H1 (cell line): ENCODE measurements at regions not wholly inside any gene's neighbourhood (a gene's known extent, or its start where the extent isn't known, plus 50 kb on each side); places are given as distances from the start of the nearest gene placed in this dataset.

Source experiments
- CTCF ChIA-PET: fragments of 300-600 bp; sonication (Branson Sonifier 250); formaldehyde crosslinking; loops from one replicate; lab custom pipeline; 2021; ENCODE audit not compliant: partially characterized antibody; lab: Charles Lee
- POLR2A ChIA-PET: fragments of 300-600 bp; sonication (Branson Sonifier 250); formaldehyde crosslinking; loops from one replicate; lab custom pipeline; 2021; ENCODE audit warnings: inconsistent platforms; ENCODE audit not compliant: partially characterized antibody; lab: Charles Lee
- DNase-seq, 2 experiments: peaks; one replicate each; pipeline versions ENCODE4 v3.0.0 to v3.0.0-alpha.2; 2010 to 2022; ENCODE audit warnings: low spot score in 2 of 2, low read depth in 1 of 2, mixed read lengths in 1 of 2
- FAIRE-seq: peaks from 2 replicates; lab custom pipeline; 2011; peaks lifted over from hg19 to GRCh38; lab: Jason Lieb, UNC
- H2AFZ ChIP-seq: 2 replicates; pipeline ENCODE4 v1.8.1; 2012; ENCODE audit warnings: low read length, inconsistent platforms
- H2AK5ac ChIP-seq: 2 replicates; pipeline ENCODE4 v1.6.1; 2013; ENCODE audit warnings: low read depth, low read length
- H2BK120ac ChIP-seq: replicated peaks from 2 replicates; pipeline ENCODE3; 2013; ENCODE audit warnings: low read depth, low read length, inconsistent platforms
- H2BK12ac ChIP-seq: 2 replicates; pipeline ENCODE4 v1.6.1; 2013; ENCODE audit warnings: low read depth, low read length
- H2BK15ac ChIP-seq: 2 replicates; pipeline ENCODE4 v1.6.1; 2013; ENCODE audit warnings: low read length
- H2BK20ac ChIP-seq: 2 replicates; pipeline ENCODE4 v1.6.1; 2013; ENCODE audit warnings: low read length
- H2BK5ac ChIP-seq: 2 replicates; pipeline ENCODE4 v1.6.1; 2013; ENCODE audit warnings: low read depth, low read length
- H3K14ac ChIP-seq: 2 replicates; pipeline ENCODE4 v1.6.1; 2013; ENCODE audit warnings: inconsistent platforms; ENCODE audit not compliant: insufficient read length
- H3K18ac ChIP-seq: 2 replicates; pipeline ENCODE4 v1.6.1; 2013; ENCODE audit warnings: low read length; ENCODE audit errors: extremely low read depth
- H3K23ac ChIP-seq: 2 replicates; pipeline ENCODE4 v1.6.1; 2013; ENCODE audit warnings: inconsistent platforms; ENCODE audit not compliant: insufficient read length
- H3K23me2 ChIP-seq: 2 replicates; pipeline ENCODE4 v1.6.1; 2013; ENCODE audit warnings: low read depth, low read length
- H3K27ac ChIP-seq: 2 replicates; pipeline ENCODE4 v1.6.1; 2011; ENCODE audit warnings: low read depth, low read length, inconsistent platforms
- H3K27me3 ChIP-seq, 4 experiments: replicated peaks in 1 of 4; 1 replicate in 1 of 4; 2 replicates in 3 of 4; pipeline versions ENCODE4 v1.6.1 to v1.8.1; 2011 to 2013; ENCODE audit warnings: low read length in 3 of 4, mild to moderate bottlenecking in 3 of 4, inconsistent platforms in 2 of 4, mixed read lengths in 2 of 4, moderate library complexity in 1 of 4; ENCODE audit not compliant: control insufficient read depth in 3 of 4, insufficient read depth in 3 of 4; ENCODE audit errors: extremely low read depth in 1 of 4
- H3K36me3 ChIP-seq, 4 experiments: 2 replicates each; pipeline versions ENCODE4 v1.6.1 to v1.8.1; 2011 to 2013; ENCODE audit warnings: mild to moderate bottlenecking in 4 of 4, low read length in 3 of 4, moderate library complexity in 2 of 4, control low read depth in 1 of 4, inconsistent platforms in 1 of 4; ENCODE audit not compliant: insufficient read depth in 4 of 4, control insufficient read depth in 2 of 4
- H3K4ac ChIP-seq: replicated peaks from 2 replicates; pipeline ENCODE3; 2013; ENCODE audit warnings: low read length, low read depth, mixed read lengths, inconsistent platforms; ENCODE audit not compliant: insufficient read length
- H3K4me1 ChIP-seq, 4 experiments: replicated peaks in 1 of 4; 1 replicate in 1 of 4; 2 replicates in 3 of 4; pipeline versions ENCODE4 v1.6.1 to v1.8.1; 2011 to 2013; ENCODE audit warnings: low read length in 3 of 4, inconsistent platforms in 2 of 4, mixed read lengths in 1 of 4; ENCODE audit not compliant: insufficient read depth in 4 of 4, control insufficient read depth in 3 of 4
- H3K4me2 ChIP-seq, 2 experiments: 2 replicates each; pipeline versions ENCODE4 v1.6.1 to v1.8.1; 2011 to 2013; ENCODE audit warnings: low read depth in 2 of 2, low read length in 2 of 2, control low read depth in 1 of 2, inconsistent platforms in 1 of 2, mild to moderate bottlenecking in 1 of 2; ENCODE audit not compliant: insufficient read depth in 1 of 2
- H3K4me3 ChIP-seq, 4 experiments: fragments of 200-600, 300-600 bp in 1 of 4; sonication (generic), shearing (Covaris generic), sonication (Bioruptor Twin) in 1 of 4; 2 replicates each; pipeline versions ENCODE4 v1.5.1 to v1.8.1; 2011 to 2016; ENCODE audit warnings: low read length in 4 of 4, low read depth in 3 of 4, control low read depth in 2 of 4, inconsistent platforms in 2 of 4, mild to moderate bottlenecking in 2 of 4, mixed read lengths in 1 of 4, moderate library complexity in 1 of 4; ENCODE audit not compliant: insufficient read depth in 2 of 4; ENCODE audit errors: extremely low read depth in 1 of 4
- H3K56ac ChIP-seq: replicated peaks from 2 replicates; pipeline ENCODE3; 2013; ENCODE audit warnings: low read depth, mild to moderate bottlenecking, mixed read lengths, low read length, inconsistent platforms; ENCODE audit not compliant: insufficient read length
- H3K79me1 ChIP-seq: 2 replicates; pipeline ENCODE4 v1.6.1; 2013; ENCODE audit warnings: low read depth, low read length, control low read depth
- H3K79me2 ChIP-seq, 2 experiments: 2 replicates each; pipeline versions ENCODE4 v1.6.1 to v1.8.1; 2012 to 2013; ENCODE audit warnings: low read length in 2 of 2, mild to moderate bottlenecking in 2 of 2, inconsistent platforms in 1 of 2; ENCODE audit not compliant: insufficient read depth in 2 of 2, control insufficient read depth in 1 of 2
- H3K9ac ChIP-seq, 4 experiments: replicated peaks in 1 of 4; 1 replicate in 1 of 4; 2 replicates in 3 of 4; pipeline versions ENCODE4 v1.6.1 to v1.8.1; 2011 to 2013; ENCODE audit warnings: low read depth in 3 of 4, low read length in 3 of 4, control low read depth in 2 of 4, mild to moderate bottlenecking in 2 of 4, moderate library complexity in 2 of 4, inconsistent platforms in 1 of 4; ENCODE audit errors: extremely low read depth in 1 of 4
- H3K9me3 ChIP-seq, 2 experiments: 2 replicates each; pipeline versions ENCODE4 v1.6.1 to v1.8.1; 2012 to 2013; ENCODE audit warnings: mild to moderate bottlenecking in 2 of 2, moderate library complexity in 2 of 2, control low read depth in 1 of 2, inconsistent platforms in 1 of 2, low read depth in 1 of 2, low read length in 1 of 2, mixed read lengths in 1 of 2; ENCODE audit not compliant: insufficient read depth in 2 of 2
- H4K20me1 ChIP-seq, 2 experiments: replicated peaks in 1 of 2; 2 replicates each; pipeline versions ENCODE3 to v1.8.1; 2011 to 2013; ENCODE audit warnings: inconsistent platforms in 2 of 2, low read length in 2 of 2, mild to moderate bottlenecking in 1 of 2; ENCODE audit not compliant: insufficient read depth in 2 of 2, control insufficient read depth in 1 of 2
- H4K5ac ChIP-seq: 2 replicates; pipeline ENCODE4 v1.6.1; 2013; ENCODE audit warnings: low read length, low read depth, mixed read lengths, inconsistent platforms; ENCODE audit not compliant: insufficient read length
- H4K8ac ChIP-seq: 2 replicates; pipeline ENCODE4 v1.8.0; 2013; ENCODE audit warnings: mild to moderate bottlenecking, moderate library complexity, low read length, inconsistent platforms; ENCODE audit not compliant: insufficient read depth; ENCODE audit errors: extremely low read depth
- H4K91ac ChIP-seq: replicated peaks from 2 replicates; pipeline ENCODE3; 2013; ENCODE audit warnings: low read length, mixed read lengths, inconsistent platforms; ENCODE audit not compliant: insufficient read length
- CREB1 ChIP-seq: IDR thresholded peaks from 2 replicates; pipeline ENCODE4 v1.6.1; 2012; ENCODE audit warnings: inconsistent platforms
- E2F6 ChIP-seq: IDR thresholded peaks from 2 replicates; pipeline ENCODE4 v1.6.1; 2012; ENCODE audit warnings: inconsistent platforms
- FOSL1 ChIP-seq: IDR thresholded peaks from 2 replicates; pipeline ENCODE4 v1.6.1; 2011; ENCODE audit warnings: mild to moderate bottlenecking, low read depth, low read length, moderate library complexity; ENCODE audit not compliant: insufficient read depth
- KDM5A ChIP-seq: fragments of 200-600 bp; IDR thresholded peaks from 2 replicates; pipeline ENCODE4 v1.7.1; 2012; ENCODE audit warnings: mild to moderate bottlenecking, low read length, inconsistent platforms, mixed read lengths
- MAX ChIP-seq: IDR thresholded peaks from 2 replicates; pipeline ENCODE4 v1.6.1; 2012; ENCODE audit warnings: inconsistent platforms
- RBBP5 ChIP-seq: IDR thresholded peaks from 2 replicates; pipeline ENCODE4 v1.7.1; 2012; ENCODE audit warnings: low read depth, mild to moderate bottlenecking, inconsistent platforms, low read length, moderate library complexity, borderline replicate concordance
- RNF2 ChIP-seq: fragments of 200-900, 300-1000 bp; sonication (generic); IDR thresholded peaks from 2 replicates; pipeline ENCODE4 v1.7.1; 2016; ENCODE audit warnings: borderline replicate concordance, low read depth, mild to moderate bottlenecking, antibody characterized with exemption, low read length; ENCODE audit not compliant: poor library complexity, severe bottlenecking; ENCODE audit errors: missing control alignments
- SP2 ChIP-seq: IDR thresholded peaks from 2 replicates; pipeline ENCODE4 v1.6.1; 2012; ENCODE audit warnings: mild to moderate bottlenecking, low read length, inconsistent platforms
- WGBS, 2 experiments: shearing (Covaris generic) in 1 of 2; methylation state at CpG; one replicate each; pipeline versions ENCODE4 v1.1.6 to v1.1.7; 2013 to 2015; ENCODE audit warnings: low lambda C conversion rate in 2 of 2, mixed read lengths in 2 of 2, inconsistent platforms in 1 of 2, low coverage in 1 of 2, missing lambda C conversion rate in 1 of 2; ENCODE audit not compliant: insufficient replicate concordance in 2 of 2, insufficient coverage in 1 of 2, insufficient read length in 1 of 2; ENCODE audit errors: extremely low coverage in 1 of 2, missing lambda C conversion rate in 1 of 2; 5-methylcytosine and 5-hydroxymethylcytosine counted together

GRCh38 chr20:9926007-9926406, 87.1 kb upstream of the PAK5 start:
- H3K18ac ChIP-seq: no peak overlapping the region
- H2AK5ac ChIP-seq: no peak overlapping the region
- no peaks in the 10 kb centered on the region; the same call in 1 of the 2 replicates for H3K23me2 ChIP-seq
- no peaks in the 10 kb centered on the region for H3K27me3 ChIP-seq
- no peaks in the 10 kb centered on the region for H3K4me1 ChIP-seq
- no peaks in the 10 kb centered on the region for H3K79me1 ChIP-seq
- TF ChIP-seq RBBP5 (no peak), KDM5A (no peak), E2F6 (no peak), MAX (no peak), RNF2 (no peak), CREB1 (no peak), FOSL1 (no peak), SP2 (no peak)
- no peaks in the 10 kb centered on the region for H4K20me1 ChIP-seq
- H3K4me2 ChIP-seq: no peak overlapping the region
- no peaks in the 10 kb centered on the region for H3K36me3 ChIP-seq
- no peaks in the 10 kb centered on the region for H3K79me2 ChIP-seq
- DNase-seq (no peak), FAIRE-seq (no peak)
- H2BK20ac ChIP-seq: no peak overlapping the region
- POLR2A ChIA-PET: no interaction called here
- no peak overlapping the region for H2BK5ac ChIP-seq
- H2BK12ac ChIP-seq: no peak overlapping the region
- no peak overlapping the region for H2BK120ac ChIP-seq
- H4K91ac ChIP-seq: no peak overlapping the region
- no peak overlapping the region for H2BK15ac ChIP-seq
- H3K27ac ChIP-seq: no peak overlapping the region
- no peak overlapping the region for H4K8ac ChIP-seq
- no peak overlapping the region for H3K14ac ChIP-seq
- no peaks in the 10 kb centered on the region for H3K9me3 ChIP-seq
- H3K9ac ChIP-seq: no peak overlapping the region
- no peak overlapping the region for H3K4ac ChIP-seq
- H3K4me3 ChIP-seq: no peak overlapping the region
- H4K5ac ChIP-seq: no peak overlapping the region
- no peak overlapping the region for H3K23ac ChIP-seq
- no peak overlapping the region for H3K56ac ChIP-seq
- no peak overlapping the region for H2AFZ ChIP-seq
- CTCF ChIA-PET: interaction anchor here (1.0 to 6.1 kb wide), 4 partner anchors 13 to 308 kb away, joined by 3 to 40 read pairs (median 10); no protein-coding TSS in a partner anchor
- 85% methylated on average over 1 of the region's 1 CpG; no CpG with 5 or more reads in 1 of the 2 experiments for WGBS, 2 experiments
